Glomerular visceral epithelial cell (primary cell): ENCODE measurements at regions not wholly inside any gene's neighbourhood (a gene's known extent, or its start where the extent isn't known, plus 50 kb on each side); places are given as distances from the start of the nearest gene placed in this dataset.
"Not testable (repeated sequence)": the region's sequence is repeated elsewhere in the genome, so short reads cannot be mapped to it uniquely, and the experiment has no call there.

Experiments
- DNase-seq: peaks from one replicate; pipeline ENCODE4 v3.0.0-alpha.2; 2016; ENCODE audit errors: extremely low spot score

- DNase-seq, result no peak
Observed at GRCh38 chr1:173257805-173258204, 50.7 kb upstream of the TNFSF4 start.

DNA sequence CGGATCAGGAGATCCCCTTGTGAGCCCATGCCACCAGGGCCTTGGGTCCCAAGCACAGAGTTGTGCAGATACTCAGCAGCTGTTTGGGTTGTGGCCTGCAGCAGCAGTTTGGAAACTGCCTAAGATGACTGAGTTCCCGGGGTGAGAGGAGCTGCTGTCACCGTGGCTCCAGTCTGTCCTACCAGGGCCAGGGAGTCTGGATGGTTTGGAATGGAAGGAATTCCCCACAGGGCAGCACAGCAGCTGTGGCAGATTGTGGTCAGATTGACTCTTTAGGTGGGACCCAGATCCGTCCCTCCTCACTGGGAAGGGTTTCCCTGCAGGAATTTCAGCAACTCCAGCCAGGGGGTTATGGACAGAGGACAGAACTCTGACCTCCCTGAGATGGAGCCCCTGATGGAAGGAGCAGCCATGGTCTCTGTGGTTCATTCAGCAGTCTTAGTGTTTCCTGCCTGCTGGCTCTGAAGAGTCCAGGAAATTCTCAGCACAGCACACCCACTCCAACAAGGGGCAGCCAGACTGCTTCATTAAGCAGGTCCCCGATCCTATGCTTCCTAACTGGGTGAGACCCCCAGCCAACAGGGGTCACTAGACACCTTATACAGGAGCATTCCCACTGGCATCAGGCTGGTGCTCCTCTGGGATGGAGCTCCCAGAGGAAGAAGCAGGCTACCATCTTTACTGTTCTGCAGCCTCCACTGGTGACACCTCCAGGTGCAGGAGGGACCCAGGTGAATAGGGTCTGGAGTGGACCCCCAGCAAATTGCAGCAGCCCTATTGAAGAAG lies 51.5 kb upstream of the TNFSF4 start:
- no peak for DNase-seq

DNA sequence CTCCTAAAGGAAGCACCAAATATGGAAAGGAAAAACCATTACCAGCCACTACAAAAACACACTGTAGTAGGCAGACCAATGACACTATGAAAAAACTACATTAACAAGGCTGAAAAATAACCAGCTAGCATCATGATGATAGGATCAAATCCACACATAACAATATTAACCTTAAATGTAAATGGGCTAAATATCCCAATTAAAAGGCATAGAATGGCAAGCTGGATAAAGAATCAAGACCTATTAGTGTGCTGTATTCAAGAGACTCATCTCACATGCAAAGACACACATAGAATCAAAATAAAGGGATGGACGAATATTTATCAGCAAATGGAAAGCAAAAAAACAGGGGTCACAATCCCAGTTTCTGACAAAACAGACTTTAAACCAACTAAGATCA lies 53.2 kb upstream of the TNFSF4 start:
- DNase-seq, result not testable (repeated sequence)

DNA sequence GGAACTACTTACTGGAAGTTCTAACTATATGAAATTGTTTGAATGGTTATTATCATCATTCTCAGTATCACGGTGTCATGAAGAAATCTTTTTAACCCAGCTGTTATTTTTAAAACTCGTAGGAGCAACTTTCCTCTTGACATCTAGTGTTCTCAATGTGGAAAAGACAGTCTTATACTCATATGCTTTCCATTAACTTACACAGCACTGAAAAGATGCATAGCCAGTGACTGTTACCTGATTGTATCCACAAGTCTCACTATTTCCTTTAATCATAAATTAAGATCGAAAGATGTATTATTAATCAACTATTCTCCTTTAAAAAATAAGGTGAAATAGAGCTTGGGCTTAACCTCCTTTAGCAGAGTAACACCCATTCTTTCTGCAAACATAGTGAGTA lies 59.7 kb upstream of the TNFSF4 start:
- DNase-seq, result no peak

GRCh38 chr1:173267453-173267945 lies 60.4 kb upstream of the TNFSF4 start:
- no peak for DNase-seq

DNA sequence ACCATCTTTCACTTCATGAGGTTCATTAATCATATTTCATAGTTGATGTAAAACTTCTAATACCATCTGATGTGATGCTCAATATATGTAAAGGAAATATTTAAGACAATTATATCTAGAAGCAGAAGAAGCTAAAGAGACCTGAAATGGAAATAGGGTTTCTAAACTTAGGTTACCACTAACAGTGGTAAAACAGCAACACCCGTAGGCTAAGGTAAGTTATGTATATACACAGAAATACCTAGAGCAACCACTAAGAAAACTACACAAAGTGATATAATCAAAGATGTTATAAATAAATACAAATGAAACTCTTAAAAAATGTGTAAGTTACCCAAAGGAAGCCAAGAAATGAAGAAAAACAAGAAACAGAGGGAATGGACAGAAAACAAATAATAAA lies 61.1 kb upstream of the TNFSF4 start:
- no peak for DNase-seq

GRCh38 chr1:173268786-173269277 lies 61.7 kb upstream of the TNFSF4 start:
- DNase-seq, result no peak

GRCh38 chr1:173269490-173270230 lies 62.5 kb upstream of the TNFSF4 start:
- peak; percentile 43 for DNase-seq

- DNase-seq, result no peak
Observed at GRCh38 chr1:173270243-173270642, 63.1 kb upstream of the TNFSF4 start.

- not testable (repeated sequence) for DNase-seq
Observed at GRCh38 chr1:173271021-173271420, 63.9 kb upstream of the TNFSF4 start.

GRCh38 chr1:173275496-173275895 lies 68.4 kb upstream of the TNFSF4 start:
- no peak for DNase-seq

DNA sequence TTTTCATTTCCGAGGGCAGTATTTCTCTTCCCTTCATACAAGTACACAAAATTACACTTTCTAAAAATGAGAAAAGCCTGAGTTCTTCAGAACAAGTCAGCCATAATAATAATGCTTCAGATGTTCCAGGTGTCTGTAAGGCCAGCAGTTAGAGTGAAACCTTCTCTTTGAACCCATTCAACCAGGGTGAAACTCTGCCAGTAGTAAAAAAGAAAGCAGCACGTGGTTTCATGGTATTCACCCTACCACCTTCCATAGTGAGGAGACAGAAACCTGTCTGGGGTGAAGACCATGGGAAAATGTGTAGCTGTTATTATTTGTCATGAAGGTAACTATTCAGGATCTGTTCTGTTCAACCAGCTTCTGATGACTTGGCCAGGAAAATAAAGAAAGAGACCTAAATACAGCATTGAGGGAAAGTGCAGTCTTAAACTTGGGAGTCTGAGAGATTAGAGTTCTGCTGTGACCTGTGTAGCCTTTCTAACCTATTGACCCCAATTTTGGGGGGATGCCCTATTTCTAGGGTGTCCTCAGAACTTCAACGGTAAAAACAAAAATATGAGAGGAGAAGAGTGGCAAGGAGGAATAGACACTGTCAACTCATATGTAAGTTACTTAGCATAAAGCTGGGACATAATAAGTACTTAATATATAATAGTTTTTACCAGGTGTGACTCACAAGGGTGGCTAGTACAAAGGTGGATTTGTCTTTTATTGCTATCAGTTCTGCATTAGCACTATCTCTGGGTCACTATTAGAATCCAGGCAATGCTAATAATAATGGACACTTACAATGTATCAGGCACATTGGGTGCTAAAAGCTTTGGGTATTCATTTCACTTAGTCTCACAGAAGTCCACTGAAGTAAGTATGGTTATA lies 70.0 kb upstream of the TNFSF4 start:
- no peak for DNase-seq

DNA sequence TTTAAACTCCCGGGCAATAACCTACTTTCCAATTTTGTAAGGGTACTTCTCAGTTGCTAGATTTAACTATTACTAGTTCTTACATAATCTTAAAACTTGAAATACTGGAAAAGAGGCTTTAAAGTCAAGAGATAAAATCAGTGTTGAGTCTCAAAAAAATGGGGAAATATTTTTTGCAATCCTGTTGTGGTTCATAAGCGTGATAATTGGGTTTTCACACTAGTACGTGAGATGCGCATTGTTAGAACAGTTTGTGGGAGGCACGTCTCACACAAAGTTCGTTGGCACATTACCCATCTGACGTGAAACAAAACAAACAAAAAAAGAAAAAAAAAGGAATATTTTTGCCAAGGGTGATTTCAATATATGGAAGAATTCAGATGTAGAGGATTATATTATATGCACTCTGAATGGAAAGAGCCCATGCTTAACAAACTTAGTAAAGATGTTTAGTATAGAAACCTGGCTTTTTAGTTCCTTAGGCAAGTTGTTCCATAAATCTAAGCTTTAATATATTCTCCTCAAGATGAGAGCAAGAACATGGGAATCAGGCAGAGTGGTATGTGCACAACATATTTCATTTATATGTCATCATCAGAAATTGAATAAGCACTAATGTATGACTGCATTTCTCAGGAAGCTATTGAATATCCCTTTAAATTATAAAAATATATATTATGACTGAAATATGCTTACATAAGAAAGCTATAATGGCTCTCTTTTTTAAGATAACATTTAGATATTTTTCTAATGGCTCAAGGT lies 73.9 kb upstream of the TNFSF4 start:
- DNase-seq, result no peak

DNA sequence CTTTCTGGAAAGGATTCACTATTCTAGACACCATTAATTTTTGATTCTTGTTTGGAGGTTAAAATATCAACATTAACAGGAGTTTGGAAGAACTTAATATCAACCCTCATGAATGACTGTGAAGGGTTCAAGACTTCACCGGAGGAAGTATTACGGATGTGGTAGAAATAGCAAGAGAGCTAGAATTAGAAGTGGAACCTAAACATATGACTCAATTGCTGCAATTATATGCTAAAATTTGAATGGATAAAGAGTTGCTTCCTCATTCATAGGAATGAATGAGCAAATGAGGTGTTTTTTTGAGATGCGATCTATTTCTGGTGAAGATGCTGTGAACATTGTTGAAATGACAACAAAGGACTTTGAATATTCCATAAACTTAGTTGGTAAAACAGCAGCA lies 77.9 kb upstream of the TNFSF4 start:
- no peak for DNase-seq

DNA sequence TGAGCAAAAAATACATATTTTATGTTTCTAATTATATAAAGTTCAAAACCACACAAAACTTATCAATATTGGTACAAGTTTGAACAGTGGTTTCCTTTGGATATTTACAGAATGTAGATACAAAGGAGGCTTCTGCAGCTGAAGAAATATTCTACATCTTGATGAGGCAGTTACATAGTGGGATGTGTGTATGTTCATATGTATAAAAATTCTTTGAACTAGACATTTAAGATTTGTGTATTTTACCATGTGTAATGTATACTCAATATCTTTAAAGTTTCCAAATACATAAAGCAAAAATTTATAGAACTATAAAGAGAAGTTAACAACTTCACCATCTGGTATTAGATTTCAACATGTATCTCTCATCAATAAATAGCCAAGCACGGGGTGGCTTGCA lies 80.7 kb upstream of the TNFSF4 start:
- no peak for DNase-seq

GRCh38 chr1:173293756-173294155 lies 86.6 kb upstream of the TNFSF4 start:
- DNase-seq, result no peak

DNA sequence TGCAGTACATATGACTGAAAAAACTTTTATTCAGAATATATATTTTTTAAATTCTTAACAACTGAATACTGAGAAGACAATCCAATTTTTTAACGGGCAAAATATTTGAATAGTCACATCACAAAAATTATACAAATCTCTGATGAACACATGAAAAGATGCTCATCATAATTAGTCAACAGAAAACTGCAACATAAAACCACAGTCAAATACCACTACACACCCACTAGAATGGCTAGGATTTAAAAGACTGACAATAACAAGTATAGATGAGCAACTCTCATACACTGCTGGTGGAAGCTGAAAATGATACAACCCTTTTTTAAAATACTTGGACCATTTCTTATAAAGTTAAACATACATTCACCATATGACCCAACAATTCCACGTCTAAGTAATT lies 87.7 kb upstream of the TNFSF4 start:
- no peak for DNase-seq

GRCh38 chr1:173295391-173295790 lies 88.3 kb upstream of the TNFSF4 start:
- DNase-seq, result no peak

- no peak for DNase-seq
Observed at GRCh38 chr1:173295995-173296394, 88.9 kb upstream of the TNFSF4 start.

GRCh38 chr1:173297798-173298391 lies 90.8 kb upstream of the TNFSF4 start:
- no peak for DNase-seq
